Parathyroid adenoma (tissue), 2 donors: ENCODE measurements at regions not wholly inside any gene's neighbourhood (a gene's known extent, or its start where the extent isn't known, plus 50 kb on each side); places are given as distances from the start of the nearest gene placed in this dataset.

Experiments
- H2AFZ ChIP-seq: fragments of 300-600 bp; sonication (generic); one replicate; pipeline ENCODE4 v1.7.0; 2017; ENCODE audit warnings: antibody characterized with exemption, mild to moderate bottlenecking
- H3K27ac ChIP-seq: fragments of 300-600 bp; sonication (generic); one replicate; pipeline ENCODE4 v1.7.0; 2017
- H3K27me3 ChIP-seq: fragments of 300-600 bp; sonication (generic); one replicate; pipeline ENCODE4 v1.7.0; 2017; ENCODE audit warnings: low read length; ENCODE audit not compliant: control insufficient read depth, insufficient read depth
- H3K36me3 ChIP-seq: fragments of 300-600 bp; sonication (generic); one replicate; pipeline ENCODE4 v1.7.0; 2017; ENCODE audit warnings: low read length; ENCODE audit not compliant: control insufficient read depth, insufficient read depth
- H3K4me1 ChIP-seq: fragments of 300-600 bp; sonication (generic); one replicate; pipeline ENCODE4 v1.7.0; 2017; ENCODE audit warnings: control low read depth
- H3K4me2 ChIP-seq: fragments of 300-600 bp; sonication (generic); one replicate; pipeline ENCODE4 v1.7.0; 2017; ENCODE audit warnings: low read length
- H3K4me3 ChIP-seq: fragments of 300-600 bp; sonication (generic); one replicate; pipeline ENCODE4 v1.7.0; 2017; ENCODE audit warnings: low read depth, low read length
- H3K79me2 ChIP-seq: fragments of 300-600 bp; sonication (generic); one replicate; pipeline ENCODE4 v1.7.0; 2017; ENCODE audit warnings: control low read depth
- H3K9ac ChIP-seq: fragments of 300-600 bp; sonication (generic); one replicate; pipeline ENCODE4 v1.7.0; 2017; ENCODE audit warnings: mild to moderate bottlenecking
- H3K9me3 ChIP-seq: fragments of 300-600 bp; sonication (generic); one replicate; pipeline ENCODE4 v1.7.0; 2017; ENCODE audit warnings: low read length; ENCODE audit not compliant: control insufficient read depth
- TF ChIP-seq, protein P1 (sequence below): fragments of 300-600 bp; sonication (generic); IDR thresholded peaks from one replicate; pipeline ENCODE4 v1.7.0; 2017; ENCODE audit warnings: antibody characterized with exemption, mild to moderate bottlenecking
- donor health status: primary hyperparathyroidism.

DNA sequence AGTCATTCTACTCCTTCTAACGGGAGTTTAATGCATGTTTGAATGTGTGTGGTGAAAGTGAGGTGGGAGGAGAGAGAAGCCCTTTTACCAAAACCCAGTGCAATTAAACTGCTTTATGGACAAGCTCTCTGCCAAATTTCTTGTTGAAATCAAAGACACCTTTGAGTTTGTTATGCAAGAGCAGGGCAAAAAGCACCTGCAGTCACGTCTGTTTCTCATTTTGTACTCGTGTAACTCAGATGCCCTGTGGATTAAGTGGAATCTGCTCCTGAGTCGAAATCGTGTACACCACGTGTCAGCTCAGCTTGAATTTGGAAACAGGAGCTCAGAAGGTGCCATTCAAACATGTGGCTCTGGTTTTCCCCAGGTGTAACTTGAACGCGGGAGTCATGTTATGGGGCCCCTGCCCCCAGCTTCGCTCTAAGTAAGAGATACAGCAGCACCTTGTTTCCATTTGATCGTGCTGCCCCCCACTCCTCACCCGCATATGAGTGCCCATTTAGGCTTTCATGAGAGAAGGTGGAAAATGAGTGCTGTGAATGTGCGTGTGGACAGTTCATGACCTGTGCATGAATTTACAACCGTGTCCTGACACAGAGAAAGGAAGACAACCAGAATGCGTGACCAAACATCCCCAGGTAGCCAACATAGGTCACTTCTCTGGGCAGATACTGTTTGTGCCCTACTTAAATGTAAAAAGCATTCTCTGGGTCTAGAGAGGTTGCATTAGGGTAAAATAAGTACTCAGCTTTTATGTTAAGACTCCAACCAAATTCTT is 347.0 kb upstream of the SLC30A5 start:
- H2AFZ ChIP-seq: peak overlapping the region; percentile 43
- no peaks in the 10 kb centered on the region for H3K27me3 ChIP-seq
- H3K9me3 ChIP-seq: no peaks in the 10 kb centered on the region
- H3K27ac ChIP-seq: peak overlapping the region; percentile 77
- TF ChIP-seq, protein P1, sequence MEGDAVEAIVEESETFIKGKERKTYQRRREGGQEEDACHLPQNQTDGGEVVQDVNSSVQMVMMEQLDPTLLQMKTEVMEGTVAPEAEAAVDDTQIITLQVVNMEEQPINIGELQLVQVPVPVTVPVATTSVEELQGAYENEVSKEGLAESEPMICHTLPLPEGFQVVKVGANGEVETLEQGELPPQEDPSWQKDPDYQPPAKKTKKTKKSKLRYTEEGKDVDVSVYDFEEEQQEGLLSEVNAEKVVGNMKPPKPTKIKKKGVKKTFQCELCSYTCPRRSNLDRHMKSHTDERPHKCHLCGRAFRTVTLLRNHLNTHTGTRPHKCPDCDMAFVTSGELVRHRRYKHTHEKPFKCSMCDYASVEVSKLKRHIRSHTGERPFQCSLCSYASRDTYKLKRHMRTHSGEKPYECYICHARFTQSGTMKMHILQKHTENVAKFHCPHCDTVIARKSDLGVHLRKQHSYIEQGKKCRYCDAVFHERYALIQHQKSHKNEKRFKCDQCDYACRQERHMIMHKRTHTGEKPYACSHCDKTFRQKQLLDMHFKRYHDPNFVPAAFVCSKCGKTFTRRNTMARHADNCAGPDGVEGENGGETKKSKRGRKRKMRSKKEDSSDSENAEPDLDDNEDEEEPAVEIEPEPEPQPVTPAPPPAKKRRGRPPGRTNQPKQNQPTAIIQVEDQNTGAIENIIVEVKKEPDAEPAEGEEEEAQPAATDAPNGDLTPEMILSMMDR: no peak
- H3K36me3 ChIP-seq: no peaks in the 10 kb centered on the region
- H3K4me1 ChIP-seq: peaks cover 65% of the 10 kb centered on the region
- no peaks in the 10 kb centered on the region for H3K79me2 ChIP-seq
- no peak overlapping the region for H3K4me3 ChIP-seq
- no peak overlapping the region for H3K9ac ChIP-seq
- H3K4me2 ChIP-seq: peak overlapping the region; percentile 29

DNA sequence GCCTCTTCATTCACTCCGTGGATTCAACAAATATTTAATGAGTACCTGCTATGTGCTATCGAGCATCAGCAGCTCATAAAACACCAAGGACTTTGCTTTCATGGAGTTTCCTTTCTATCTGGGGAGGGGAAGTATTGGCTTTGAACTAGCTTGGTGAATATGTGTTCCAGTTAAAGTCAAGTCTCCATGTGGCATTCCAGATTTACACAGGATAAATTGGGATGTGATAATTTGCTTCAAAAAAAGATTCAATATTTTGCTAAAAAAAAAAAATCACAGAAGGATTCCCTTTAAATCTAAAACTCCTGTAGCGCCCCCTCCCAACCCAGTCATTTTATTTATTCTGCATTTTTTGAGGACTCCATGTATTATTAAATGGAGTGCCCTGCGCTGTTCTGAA is 346.3 kb upstream of the SLC30A5 start:
- Histone ChIP-seq H3K9me3 (no peaks in the 10 kb centered on the region), H3K9ac (no peak overlapping the region), H3K4me1 (peaks cover 65% of the 10 kb centered on the region), H3K4me3 (no peak overlapping the region), H2AFZ (peak overlapping the region; percentile 43), H3K27ac (peak overlapping the region; percentile 77), H3K36me3 (no peaks in the 10 kb centered on the region), H3K27me3 (no peaks in the 10 kb centered on the region), H3K79me2 (no peaks in the 10 kb centered on the region), H3K4me2 (peak overlapping the region; percentile 29)
- TF ChIP-seq, protein P1: no peak

DNA sequence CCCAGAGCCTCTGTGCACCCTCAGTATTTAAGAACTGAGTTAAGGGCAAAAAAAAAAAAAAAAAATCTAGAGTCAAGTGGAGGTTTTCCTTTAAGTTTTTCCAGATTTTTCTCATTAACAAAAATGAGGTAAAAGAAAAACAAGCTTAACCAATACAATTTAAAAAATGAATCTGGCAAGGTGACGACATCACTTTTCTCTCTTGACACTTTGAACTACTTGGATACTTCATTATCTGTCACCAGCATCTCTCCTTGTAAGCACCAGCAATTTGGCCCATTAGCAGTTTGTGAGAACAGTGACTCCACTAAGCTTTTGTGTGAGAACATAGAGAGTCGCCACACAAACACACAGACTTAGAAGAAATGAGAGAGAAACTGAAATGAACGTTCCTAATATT is 345.7 kb upstream of the SLC30A5 start:
- Histone ChIP-seq H3K4me3 (no peak overlapping the region), H3K4me1 (peaks cover 62% of the 10 kb centered on the region), H3K27ac (peak overlapping the region; percentile 77), H3K79me2 (no peaks in the 10 kb centered on the region), H3K4me2 (no peak overlapping the region), H3K9ac (no peak overlapping the region), H2AFZ (peak overlapping the region; percentile 61), H3K27me3 (no peaks in the 10 kb centered on the region), H3K36me3 (no peaks in the 10 kb centered on the region), H3K9me3 (no peaks in the 10 kb centered on the region)
- TF ChIP-seq, protein P1: no peak

DNA sequence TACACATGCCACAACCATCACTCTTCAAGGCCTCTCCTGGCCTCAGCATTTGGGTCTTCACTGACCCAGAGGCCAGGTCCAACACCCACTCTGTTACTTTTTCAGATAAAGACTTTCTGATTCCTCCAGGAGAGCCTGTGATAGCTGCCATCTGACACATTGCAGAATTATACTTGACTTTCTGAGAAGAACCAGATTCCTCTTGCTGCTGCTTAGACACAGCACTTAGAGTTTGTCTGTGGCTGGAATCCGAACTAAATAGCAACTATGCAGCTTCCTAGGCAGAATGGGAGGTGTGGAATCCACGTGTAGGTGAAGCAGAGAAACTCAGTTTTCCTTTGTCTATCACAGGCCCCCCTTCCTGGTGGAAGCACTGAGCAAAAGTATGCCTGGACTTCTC is 344.7 kb upstream of the SLC30A5 start:
- no peaks in the 10 kb centered on the region for H3K27me3 ChIP-seq
- H3K79me2 ChIP-seq: no peaks in the 10 kb centered on the region
- H3K9me3 ChIP-seq: no peaks in the 10 kb centered on the region
- peak overlapping the region; percentile 77 for H3K27ac ChIP-seq
- H3K9ac ChIP-seq: no peak overlapping the region
- H3K4me1 ChIP-seq: peaks cover 55% of the 10 kb centered on the region
- peak overlapping the region; percentile 61 for H2AFZ ChIP-seq
- H3K4me2 ChIP-seq: no peak overlapping the region
- H3K4me3 ChIP-seq: no peak overlapping the region
- H3K36me3 ChIP-seq: no peaks in the 10 kb centered on the region
- TF ChIP-seq, protein P1: no peak

DNA sequence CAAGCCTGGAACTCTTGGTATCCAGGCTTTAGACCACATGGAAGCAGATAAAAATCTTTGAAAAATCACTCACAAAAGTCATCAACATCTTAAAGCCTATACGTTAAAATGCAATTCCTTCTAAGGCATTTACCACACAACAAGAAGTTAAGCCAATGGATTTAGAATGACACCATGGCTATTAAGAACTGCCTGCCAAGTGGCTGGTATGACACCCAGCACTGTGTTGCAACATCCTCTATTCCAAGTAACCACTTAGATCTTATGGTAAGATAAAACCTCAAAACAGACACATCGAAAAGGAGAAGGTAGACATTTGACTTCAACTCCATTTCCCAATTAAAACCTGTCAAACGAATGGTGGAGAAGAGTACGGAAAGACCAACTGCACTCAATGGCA is 344.2 kb upstream of the SLC30A5 start:
- H3K79me2 ChIP-seq: no peaks in the 10 kb centered on the region
- H3K4me2 ChIP-seq: no peak overlapping the region
- no peaks in the 10 kb centered on the region for H3K27me3 ChIP-seq
- H3K27ac ChIP-seq: no peak overlapping the region
- peaks cover 50% of the 10 kb centered on the region for H3K4me1 ChIP-seq
- no peak overlapping the region for H2AFZ ChIP-seq
- H3K9me3 ChIP-seq: no peaks in the 10 kb centered on the region
- TF ChIP-seq, protein P1: no peak
- H3K9ac ChIP-seq: no peak overlapping the region
- no peak overlapping the region for H3K4me3 ChIP-seq
- no peaks in the 10 kb centered on the region for H3K36me3 ChIP-seq
